ENCODE measurements at regions not wholly inside any gene's neighbourhood (a gene's known extent, or its start where the extent isn't known, plus 50 kb on each side); places are given as distances from the start of the nearest gene placed in this dataset.

GRCh38 chr13:78247362-78247761 lies 328.7 kb upstream of the EDNRB start:
- no peaks in the 10 kb centered on the region for H3K36me3 ChIP-seq
- no peaks in the 10 kb centered on the region for H3K27me3 ChIP-seq (replicated peaks; ENCODE audit: insufficient read depth)
- TF ChIP-seq CTCF (IDR thresholded peaks at IDR 0.05) = no peak
- no peak for DNase-seq (ENCODE audit: low spot score)
- H3K9me3 ChIP-seq = no peaks in the 10 kb centered on the region
- no peaks in the 10 kb centered on the region for H3K4me1 ChIP-seq (ENCODE audit: control insufficient read depth in 1 of 2, low read depth in 2 of 2)
- ATAC-seq (ENCODE audit: insufficient number of reproducible peaks, low FRiP score, low read depth) = no peak
- H3K4me3 ChIP-seq = no peak overlapping the region
- no peak overlapping the region for H3K27ac ChIP-seq

GRCh38 chr13:78241278-78241919 lies 322.8 kb upstream of the EDNRB start:
- TF ChIP-seq CTCF (IDR thresholded peaks at IDR 0.05) = no peak
- H3K36me3 ChIP-seq = no peaks in the 10 kb centered on the region
- no peak for ATAC-seq (ENCODE audit: insufficient number of reproducible peaks, low FRiP score, low read depth)
- H3K9me3 ChIP-seq = no peaks in the 10 kb centered on the region
- no peak for DNase-seq (ENCODE audit: low spot score)
- H3K27ac ChIP-seq = no peak overlapping the region
- no peaks in the 10 kb centered on the region for H3K4me1 ChIP-seq (ENCODE audit: control insufficient read depth in 1 of 2, low read depth in 2 of 2)
- no peak overlapping the region for H3K4me3 ChIP-seq
- H3K27me3 ChIP-seq (replicated peaks; ENCODE audit: insufficient read depth) = no peaks in the 10 kb centered on the region

- H3K27me3 ChIP-seq (replicated peaks; ENCODE audit: insufficient read depth) = no peaks in the 10 kb centered on the region
- ATAC-seq (ENCODE audit: insufficient number of reproducible peaks, low FRiP score, low read depth) = no peak
- no peak overlapping the region for H3K4me3 ChIP-seq
- H3K9me3 ChIP-seq = no peaks in the 10 kb centered on the region
- H3K4me1 ChIP-seq (ENCODE audit: control insufficient read depth in 1 of 2, low read depth in 2 of 2) = no peaks in the 10 kb centered on the region
- DNase-seq (ENCODE audit: low spot score) = no peak
- no peak overlapping the region for H3K27ac ChIP-seq
- H3K36me3 ChIP-seq = no peaks in the 10 kb centered on the region
- no peak for TF ChIP-seq CTCF (IDR thresholded peaks at IDR 0.05)
These were observed 321.1 kb upstream of the EDNRB start for GRCh38 chr13:78239714-78240113.

- Histone ChIP-seq H3K27ac (no peak overlapping the region), H3K4me1 (ENCODE audit: control insufficient read depth in 1 of 2, low read depth in 2 of 2) (no peaks in the 10 kb centered on the region), H3K36me3 (no peaks in the 10 kb centered on the region), H3K9me3 (no peaks in the 10 kb centered on the region), H3K27me3 (replicated peaks; ENCODE audit: insufficient read depth) (no peaks in the 10 kb centered on the region), H3K4me3 (no peak overlapping the region)
- no peak for TF ChIP-seq CTCF (IDR thresholded peaks at IDR 0.05)
- no peak for DNase-seq (ENCODE audit: low spot score)
- no peak for ATAC-seq (ENCODE audit: insufficient number of reproducible peaks, low FRiP score, low read depth)
These were observed 320.3 kb upstream of the EDNRB start for GRCh38 chr13:78238911-78239310.

- Histone ChIP-seq H3K27ac (no peak overlapping the region), H3K27me3 (replicated peaks; ENCODE audit: insufficient read depth) (no peaks in the 10 kb centered on the region), H3K4me3 (no peak overlapping the region), H3K4me1 (ENCODE audit: control insufficient read depth in 1 of 2, low read depth in 2 of 2) (no peaks in the 10 kb centered on the region), H3K9me3 (no peaks in the 10 kb centered on the region), H3K36me3 (no peaks in the 10 kb centered on the region)
- no peak for TF ChIP-seq CTCF (IDR thresholded peaks at IDR 0.05)
- no peak for ATAC-seq (ENCODE audit: insufficient number of reproducible peaks, low FRiP score, low read depth)
- no peak for DNase-seq (ENCODE audit: low spot score)
These were observed 310.3 kb upstream of the EDNRB start for GRCh38 chr13:78228940-78229339.
